CD14-positive monocyte (primary cell): ENCODE measurements at regions not wholly inside any gene's neighbourhood (a gene's known extent, or its start where the extent isn't known, plus 50 kb on each side); places are given as distances from the start of the nearest gene placed in this dataset.

Experiments
- DNase-seq, 3 donors: peaks; one replicate each; pipeline ENCODE4 v3.0.0-alpha.2; 2011 to 2022
- H2AFZ ChIP-seq: 2 replicates; pipeline ENCODE4 v1.6.0; 2012; ENCODE audit warnings: mild to moderate bottlenecking, low read depth, low read length, inconsistent platforms; ENCODE audit not compliant: insufficient read depth, poor library complexity, severe bottlenecking
- H3K27ac ChIP-seq, 2 donors: 1 replicate in 1 of 2; 2 replicates in 1 of 2; pipeline ENCODE4 v1.5.1; 2012 to 2013; ENCODE audit warnings: low read length in 2 of 2, control low read depth in 1 of 2, inconsistent platforms in 1 of 2, low read depth in 1 of 2, mild to moderate bottlenecking in 1 of 2
- H3K27me3 ChIP-seq, 2 donors: one replicate each; pipeline versions ENCODE4 v1.6.0 to v1.6.1; 2011 to 2013; ENCODE audit warnings: low read length in 2 of 2; ENCODE audit not compliant: control insufficient read depth in 2 of 2, insufficient read depth in 2 of 2
- H3K36me3 ChIP-seq, 2 donors: replicated peaks in 1 of 2; 1 replicate in 1 of 2; 2 replicates in 1 of 2; pipeline versions ENCODE4 v1.5.1 to v1.6.1; 2012 to 2013; ENCODE audit warnings: low read length in 2 of 2, control low read depth in 1 of 2, inconsistent platforms in 1 of 2, mild to moderate bottlenecking in 1 of 2; ENCODE audit not compliant: insufficient read depth in 2 of 2, control insufficient read depth in 1 of 2
- H3K4me1 ChIP-seq, 2 donors: 1 replicate in 1 of 2; 2 replicates in 1 of 2; pipeline versions ENCODE4 v1.5.1 to v1.6.1; 2012 to 2013; ENCODE audit warnings: low read length in 2 of 2, control low read depth in 1 of 2, inconsistent platforms in 1 of 2, mild to moderate bottlenecking in 1 of 2, moderate library complexity in 1 of 2; ENCODE audit not compliant: insufficient read depth in 2 of 2, control insufficient read depth in 1 of 2
- H3K4me2 ChIP-seq: replicated peaks from 2 replicates; pipeline ENCODE3; 2012; ENCODE audit warnings: low read length, moderate library complexity, mild to moderate bottlenecking; ENCODE audit not compliant: poor library complexity, severe bottlenecking; ENCODE audit errors: extremely low read depth
- H3K4me3 ChIP-seq, 3 experiments: fragments of 200-600 bp in 1 of 3; sonication (generic) in 1 of 3; replicated peaks in 1 of 3; 1 replicate in 2 of 3; 2 replicates in 1 of 3; pipeline ENCODE4 v1.5.1; 2011 to 2013; ENCODE audit warnings: low read length in 3 of 3, mild to moderate bottlenecking in 3 of 3, control low read depth in 2 of 3, low read depth in 2 of 3, inconsistent platforms in 1 of 3, moderate library complexity in 1 of 3
- H3K79me2 ChIP-seq: 2 replicates; pipeline ENCODE4 v1.6.0; 2012; ENCODE audit warnings: mild to moderate bottlenecking, control low read depth, inconsistent platforms, low read length, moderate library complexity; ENCODE audit not compliant: insufficient read depth
- H3K9ac ChIP-seq: 2 replicates; pipeline ENCODE4 v1.6.0; 2017; ENCODE audit warnings: low read length, mild to moderate bottlenecking; ENCODE audit not compliant: insufficient read depth, poor library complexity, severe bottlenecking
- H3K9me3 ChIP-seq, 2 donors: replicated peaks in 1 of 2; 1 replicate in 1 of 2; 2 replicates in 1 of 2; pipeline versions ENCODE4 v1.5.1 to v1.6.1; 2012 to 2013; ENCODE audit warnings: low read length in 2 of 2, control low read depth in 1 of 2; ENCODE audit not compliant: control insufficient read depth in 1 of 2, insufficient read depth in 1 of 2
- H4K20me1 ChIP-seq: 2 replicates; pipeline ENCODE4 v1.6.0; 2012; ENCODE audit warnings: mild to moderate bottlenecking, low read length, control low read depth, moderate library complexity; ENCODE audit not compliant: insufficient read depth
- H3K27ac Mint-ChIP-seq, 7 donors: one replicate each; pipeline ENCODE4 v1.8.0; 2020; ENCODE audit warnings: mild to moderate bottlenecking in 7 of 7, mixed read lengths in 7 of 7, moderate library complexity in 6 of 7, inconsistent platforms in 2 of 7
- H3K27me3 Mint-ChIP-seq, 3 donors: one replicate each; pipeline ENCODE4 v1.8.0; 2021 to 2022; ENCODE audit warnings: low read depth in 3 of 3, mild to moderate bottlenecking in 3 of 3, mixed read lengths in 3 of 3, moderate library complexity in 3 of 3, inconsistent platforms in 1 of 3
- H3K36me3 Mint-ChIP-seq, 2 donors: one replicate each; pipeline ENCODE4 v1.8.0; 2020; ENCODE audit warnings: mixed read lengths in 2 of 2, inconsistent platforms in 1 of 2, mild to moderate bottlenecking in 1 of 2
- H3K4me1 Mint-ChIP-seq: one replicate; pipeline ENCODE4 v1.8.0; 2020; ENCODE audit warnings: mild to moderate bottlenecking, mixed read lengths
- H3K4me3 Mint-ChIP-seq, 2 donors: one replicate each; pipeline ENCODE4 v1.8.0; 2020; ENCODE audit warnings: mild to moderate bottlenecking in 2 of 2, mixed read lengths in 2 of 2, moderate library complexity in 1 of 2
- H3K9me3 Mint-ChIP-seq, 7 donors: one replicate each; pipeline ENCODE4 v1.8.0; 2020 to 2022; ENCODE audit warnings: mixed read lengths in 7 of 7, mild to moderate bottlenecking in 6 of 7, moderate library complexity in 6 of 7, inconsistent platforms in 2 of 7
- WGBS: methylation state at CpG from one replicate; pipeline ENCODE4 v1.1.5; 2013; ENCODE audit warnings: missing lambda C conversion rate; ENCODE audit not compliant: insufficient coverage; 5-methylcytosine and 5-hydroxymethylcytosine counted together
- intact Hi-C, 2 donors: fragments of 100-400 bp; cut with micrococcal nuclease; formaldehyde crosslinking; loops; one replicate each; pipeline versions ENCODE4 v1.15.0 to v1.15.1; 2023
- TF ChIP-seq, protein P1 (sequence below): fragments of 200-600 bp; IDR thresholded peaks from one replicate; pipeline ENCODE4 v1.8.0; 2022; ENCODE audit warnings: antibody characterized with exemption, mild to moderate bottlenecking

GRCh38 chr10:8260645-8261044 is 206.2 kb downstream of the GATA3 start:
- Mint-ChIP-seq H3K4me1 (no peaks in the 10 kb centered on the region), H3K9me3 (peaks cover 0 to 4% (median 0%) of the 10 kb centered on the region in 7 donors), H3K27me3 (peaks cover 2 to 6% (median 5%) of the 10 kb centered on the region in 3 donors), H3K27ac (no peak overlapping the region), H3K4me3 (no peak overlapping the region), H3K36me3 (no peaks in the 10 kb centered on the region)
- Histone ChIP-seq H4K20me1 (no peaks in the 10 kb centered on the region), H3K27me3 (no peaks in the 10 kb centered on the region), H3K4me1 (no peaks in the 10 kb centered on the region), H3K36me3 (no peaks in the 10 kb centered on the region), H3K79me2 (no peaks in the 10 kb centered on the region), H2AFZ (no peak overlapping the region), H3K9ac (no peak overlapping the region), H3K27ac (no peak overlapping the region), H3K9me3 (no peaks in the 10 kb centered on the region), H3K4me2 (no peak overlapping the region), H3K4me3 (no peak overlapping the region)
- TF ChIP-seq, protein P1, sequence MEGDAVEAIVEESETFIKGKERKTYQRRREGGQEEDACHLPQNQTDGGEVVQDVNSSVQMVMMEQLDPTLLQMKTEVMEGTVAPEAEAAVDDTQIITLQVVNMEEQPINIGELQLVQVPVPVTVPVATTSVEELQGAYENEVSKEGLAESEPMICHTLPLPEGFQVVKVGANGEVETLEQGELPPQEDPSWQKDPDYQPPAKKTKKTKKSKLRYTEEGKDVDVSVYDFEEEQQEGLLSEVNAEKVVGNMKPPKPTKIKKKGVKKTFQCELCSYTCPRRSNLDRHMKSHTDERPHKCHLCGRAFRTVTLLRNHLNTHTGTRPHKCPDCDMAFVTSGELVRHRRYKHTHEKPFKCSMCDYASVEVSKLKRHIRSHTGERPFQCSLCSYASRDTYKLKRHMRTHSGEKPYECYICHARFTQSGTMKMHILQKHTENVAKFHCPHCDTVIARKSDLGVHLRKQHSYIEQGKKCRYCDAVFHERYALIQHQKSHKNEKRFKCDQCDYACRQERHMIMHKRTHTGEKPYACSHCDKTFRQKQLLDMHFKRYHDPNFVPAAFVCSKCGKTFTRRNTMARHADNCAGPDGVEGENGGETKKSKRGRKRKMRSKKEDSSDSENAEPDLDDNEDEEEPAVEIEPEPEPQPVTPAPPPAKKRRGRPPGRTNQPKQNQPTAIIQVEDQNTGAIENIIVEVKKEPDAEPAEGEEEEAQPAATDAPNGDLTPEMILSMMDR, result no peak
- WGBS, result 95% methylated on average over 13 of the region's 16 CpGs
- DNase-seq, result no peak
- intact Hi-C loops, result no loop called here

DNA sequence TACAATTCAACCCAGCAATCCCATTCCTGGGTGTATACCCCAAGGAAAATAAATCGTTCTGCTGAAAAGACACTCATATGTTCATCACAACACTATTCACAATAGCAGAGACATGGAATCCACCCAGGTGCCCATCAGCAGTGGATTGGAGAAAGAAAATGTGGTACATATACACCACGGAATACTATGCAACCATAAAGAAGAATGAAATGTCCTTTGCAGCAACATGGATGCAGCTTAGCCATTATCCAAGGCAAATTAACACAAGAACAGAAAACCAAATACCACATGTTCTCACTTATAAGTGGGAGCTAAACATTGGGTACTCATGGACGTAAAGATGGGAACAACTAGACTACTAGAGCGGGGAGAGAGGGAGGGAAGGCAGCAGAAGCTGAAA is 207.8 kb downstream of the GATA3 start:
- intact Hi-C loops, result no loop called here
- Histone ChIP-seq H3K27ac (no peak overlapping the region), H3K4me2 (no peak overlapping the region), H2AFZ (no peak overlapping the region), H3K4me3 (no peak overlapping the region), H3K27me3 (no peaks in the 10 kb centered on the region), H3K79me2 (no peaks in the 10 kb centered on the region), H4K20me1 (no peaks in the 10 kb centered on the region), H3K9ac (no peak overlapping the region), H3K4me1 (no peaks in the 10 kb centered on the region), H3K36me3 (no peaks in the 10 kb centered on the region), H3K9me3 (no peaks in the 10 kb centered on the region)
- H3K27ac Mint-ChIP-seq, result no peak overlapping the region
- no peaks in the 10 kb centered on the region for H3K27me3 Mint-ChIP-seq
- H3K4me1 Mint-ChIP-seq, result no peaks in the 10 kb centered on the region
- TF ChIP-seq, protein P1, result no peak
- no peaks in the 10 kb centered on the region for H3K36me3 Mint-ChIP-seq
- peaks cover 0 to 4% (median 0%) of the 10 kb centered on the region in 7 donors for H3K9me3 Mint-ChIP-seq
- DNase-seq, result no peak
- no CpG with 5 or more reads among the region's 4 CpGs for WGBS
- no peak overlapping the region for H3K4me3 Mint-ChIP-seq
